Activated B cell treated with CpG ODN at 0.5 μM for 24 hours (primary cell): ENCODE measurements at regions not wholly inside any gene's neighbourhood (a gene's known extent, or its start where the extent isn't known, plus 50 kb on each side); places are given as distances from the start of the nearest gene placed in this dataset.

ENCODE experiments used
- ATAC-seq: fragments of 200-7000 bp; cut with Tn5 transposase; one replicate; pipeline ENCODE4 v1.10.0; 2021; ENCODE audit warnings: low read depth, mild to moderate bottlenecking, moderate library complexity
- CTCF ChIA-PET: fragments of 350-600 bp; sonication (Branson Sonifier 250); formaldehyde crosslinking; loops from one replicate; lab custom pipeline; 2021; ENCODE audit warnings: antibody characterized with exemption; lab: Charles Lee
- POLR2A ChIA-PET: fragments of 350-600 bp; sonication (Branson Sonifier 250); formaldehyde crosslinking; loops from one replicate; lab custom pipeline; 2021; ENCODE audit warnings: antibody characterized with exemption; lab: Charles Lee
- DNase-seq: peaks from one replicate; pipeline ENCODE4 v3.0.0; 2022
- H3K27ac Mint-ChIP-seq: one replicate; pipeline ENCODE4 v1.8.0; 2020; ENCODE audit warnings: mixed read lengths
- H3K27me3 Mint-ChIP-seq: one replicate; pipeline ENCODE4 v1.8.0; 2021; ENCODE audit warnings: mixed read lengths
- H3K36me3 Mint-ChIP-seq: one replicate; pipeline ENCODE4 v1.8.0; 2021; ENCODE audit warnings: low read depth, mixed read lengths
- H3K4me1 Mint-ChIP-seq: one replicate; pipeline ENCODE4 v1.8.0; 2021; ENCODE audit warnings: mixed read lengths
- H3K4me3 Mint-ChIP-seq: one replicate; pipeline ENCODE4 v1.8.0; 2020; ENCODE audit warnings: mild to moderate bottlenecking, mixed read lengths
- H3K9me3 Mint-ChIP-seq: one replicate; pipeline ENCODE4 v1.8.0; 2020; ENCODE audit warnings: mixed read lengths
- intact Hi-C: fragments of 100-400 bp; cut with micrococcal nuclease; formaldehyde crosslinking; loops from one replicate; pipeline ENCODE4 v1.15.1; 2024
- TF ChIP-seq, protein P1 (sequence below): fragments of 200-600 bp; IDR thresholded peaks from one replicate; pipeline ENCODE4 v1.8.0; 2022; ENCODE audit warnings: antibody characterized with exemption, mild to moderate bottlenecking

- intact Hi-C loops: no loop called here
- H3K4me1 Mint-ChIP-seq: no peaks in the 10 kb centered on the region
- no peaks in the 10 kb centered on the region for H3K9me3 Mint-ChIP-seq
- H3K36me3 Mint-ChIP-seq: no peaks in the 10 kb centered on the region
- ChIA-PET POLR2A (no interaction called here), CTCF (no interaction called here)
- no peak overlapping the region for H3K4me3 Mint-ChIP-seq
- no peak overlapping the region for H3K27ac Mint-ChIP-seq
- H3K27me3 Mint-ChIP-seq: no peaks in the 10 kb centered on the region
- no peak for ATAC-seq
- TF ChIP-seq, protein P1, sequence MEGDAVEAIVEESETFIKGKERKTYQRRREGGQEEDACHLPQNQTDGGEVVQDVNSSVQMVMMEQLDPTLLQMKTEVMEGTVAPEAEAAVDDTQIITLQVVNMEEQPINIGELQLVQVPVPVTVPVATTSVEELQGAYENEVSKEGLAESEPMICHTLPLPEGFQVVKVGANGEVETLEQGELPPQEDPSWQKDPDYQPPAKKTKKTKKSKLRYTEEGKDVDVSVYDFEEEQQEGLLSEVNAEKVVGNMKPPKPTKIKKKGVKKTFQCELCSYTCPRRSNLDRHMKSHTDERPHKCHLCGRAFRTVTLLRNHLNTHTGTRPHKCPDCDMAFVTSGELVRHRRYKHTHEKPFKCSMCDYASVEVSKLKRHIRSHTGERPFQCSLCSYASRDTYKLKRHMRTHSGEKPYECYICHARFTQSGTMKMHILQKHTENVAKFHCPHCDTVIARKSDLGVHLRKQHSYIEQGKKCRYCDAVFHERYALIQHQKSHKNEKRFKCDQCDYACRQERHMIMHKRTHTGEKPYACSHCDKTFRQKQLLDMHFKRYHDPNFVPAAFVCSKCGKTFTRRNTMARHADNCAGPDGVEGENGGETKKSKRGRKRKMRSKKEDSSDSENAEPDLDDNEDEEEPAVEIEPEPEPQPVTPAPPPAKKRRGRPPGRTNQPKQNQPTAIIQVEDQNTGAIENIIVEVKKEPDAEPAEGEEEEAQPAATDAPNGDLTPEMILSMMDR: no peak
- DNase-seq: no peak
These were observed 139.4 kb upstream of the EYA4 start for GRCh38 chr6:133101790-133102189.

DNA sequence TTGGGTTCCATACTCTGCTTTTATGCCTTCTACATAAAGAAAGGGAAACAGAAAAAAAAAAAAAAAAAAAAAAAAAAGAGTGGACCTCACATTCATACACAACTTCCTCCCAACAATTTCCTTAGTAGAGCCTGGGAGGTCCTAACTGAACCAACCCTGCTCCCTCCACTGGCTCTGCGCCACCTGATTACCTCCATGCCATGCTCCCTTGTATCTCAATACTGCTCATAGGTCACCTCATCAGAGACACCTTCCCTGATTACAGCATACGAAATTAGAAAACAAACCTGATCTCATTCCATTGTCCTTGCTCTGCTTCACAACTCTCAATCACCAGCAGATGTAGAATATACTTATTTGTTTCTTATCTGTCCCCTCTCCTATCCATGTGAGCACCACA lies 134.2 kb upstream of the EYA4 start:
- ChIA-PET CTCF (no interaction called here), POLR2A (no interaction called here)
- Mint-ChIP-seq H3K36me3 (no peaks in the 10 kb centered on the region), H3K27me3 (no peaks in the 10 kb centered on the region), H3K27ac (no peak overlapping the region), H3K9me3 (no peaks in the 10 kb centered on the region), H3K4me1 (no peaks in the 10 kb centered on the region), H3K4me3 (no peak overlapping the region)
- DNase-seq (no peak), ATAC-seq (no peak)
- TF ChIP-seq, protein P1: no peak
- intact Hi-C loops: no loop called here

GRCh38 chr6:133108419-133108818 lies 132.7 kb upstream of the EYA4 start:
- Mint-ChIP-seq H3K27ac (no peak overlapping the region), H3K9me3 (no peaks in the 10 kb centered on the region), H3K36me3 (no peaks in the 10 kb centered on the region), H3K4me1 (no peaks in the 10 kb centered on the region), H3K4me3 (no peak overlapping the region), H3K27me3 (no peaks in the 10 kb centered on the region)
- ATAC-seq (no peak), DNase-seq (no peak)
- TF ChIP-seq, protein P1: no peak
- ChIA-PET POLR2A (no interaction called here), CTCF (no interaction called here)
- intact Hi-C loops: no loop called here

DNA sequence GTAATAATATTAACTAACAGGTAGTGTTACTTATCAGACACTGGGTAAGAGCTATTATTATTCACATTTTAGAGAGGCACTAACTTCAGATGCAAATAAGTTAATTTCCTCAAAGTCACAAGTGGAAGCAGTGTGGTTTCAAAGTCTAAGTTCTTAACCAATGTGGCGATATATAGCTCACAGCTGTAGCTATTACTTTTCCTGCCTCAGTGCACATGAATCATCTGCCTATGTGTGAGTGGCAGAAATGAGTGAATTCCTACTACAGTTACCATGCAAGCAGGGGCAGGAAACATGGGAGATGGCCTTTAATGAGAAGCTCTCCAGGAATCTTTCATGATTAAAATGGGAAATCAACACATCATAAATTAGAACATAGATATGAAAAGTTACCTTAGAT lies 126.2 kb upstream of the EYA4 start:
- ChIA-PET POLR2A (no interaction called here), CTCF (no interaction called here)
- no peaks in the 10 kb centered on the region for H3K27me3 Mint-ChIP-seq

GRCh38 chr6:133115946-133116345 lies 125.2 kb upstream of the EYA4 start:
- intact Hi-C loops: no loop called here
- Mint-ChIP-seq H3K9me3 (peaks cover 5% of the 10 kb centered on the region), H3K27me3 (no peaks in the 10 kb centered on the region), H3K36me3 (no peaks in the 10 kb centered on the region), H3K4me3 (no peak overlapping the region), H3K4me1 (no peaks in the 10 kb centered on the region), H3K27ac (no peak overlapping the region)
- TF ChIP-seq, protein P1: no peak
- ChIA-PET CTCF (no interaction called here), POLR2A (no interaction called here)
- ATAC-seq (no peak), DNase-seq (no peak)

More for the DNA sequence above, 126.2 kb upstream of the EYA4 start:
- Mint-ChIP-seq H3K4me3 (no peak overlapping the region), H3K27ac (no peak overlapping the region), H3K9me3 (peaks cover 5% of the 10 kb centered on the region), H3K4me1 (no peaks in the 10 kb centered on the region), H3K36me3 (no peaks in the 10 kb centered on the region)
- no peak for DNase-seq
- intact Hi-C loops: no loop called here
- TF ChIP-seq, protein P1: no peak
- ATAC-seq: no peak
